Activated CD4-positive, alpha-beta T cell treated with anti-CD3 and anti-CD28 coated beads for 4 hours (primary cell): ENCODE measurements at regions not wholly inside any gene's neighbourhood (a gene's known extent, or its start where the extent isn't known, plus 50 kb on each side); places are given as distances from the start of the nearest gene placed in this dataset.
A peak's percentile ranks its signal among the peaks of the same experiment; 100 is the strongest.

Experiments
- DNase-seq, 2 donors: peaks; one replicate each; pipeline ENCODE4 v3.0.0-alpha.2; 2020

DNA sequence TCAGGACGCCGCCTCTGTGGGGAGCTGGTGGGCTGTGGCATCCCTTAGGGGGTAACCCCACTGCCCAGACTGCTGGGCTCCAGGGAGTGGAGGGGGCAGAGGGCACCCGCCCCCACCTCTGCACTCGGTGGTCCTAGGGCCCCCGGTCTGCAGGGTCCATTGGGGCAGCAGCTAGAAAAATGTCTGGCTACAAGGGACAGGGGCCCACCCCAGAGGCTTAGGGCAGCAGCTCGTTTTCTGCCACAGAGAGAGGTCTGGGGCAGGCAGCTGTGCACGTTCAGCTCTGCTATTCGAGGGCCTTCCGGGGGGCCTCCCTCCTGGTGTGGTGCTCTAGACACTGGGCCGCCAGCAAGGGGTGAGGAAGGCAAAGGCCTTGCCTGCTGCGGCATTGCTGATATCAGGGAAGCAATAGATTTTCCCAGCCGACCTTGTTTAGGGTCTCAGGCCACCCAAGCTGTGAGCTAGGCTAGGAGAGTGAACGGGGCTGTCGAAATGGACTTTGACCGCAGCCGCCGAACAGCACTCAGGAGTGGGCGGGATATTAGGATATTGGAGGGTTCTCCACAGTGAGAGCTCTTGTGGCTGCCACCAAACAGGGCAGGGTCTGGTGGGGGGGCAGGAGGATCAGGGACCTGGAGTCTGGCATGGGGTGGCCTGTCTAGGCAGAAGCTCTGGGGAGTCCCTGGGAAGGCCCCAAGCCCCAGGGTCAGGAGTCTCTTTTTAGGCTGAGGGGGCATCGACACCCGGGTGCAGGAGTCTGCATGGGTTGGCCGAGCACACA is 61.4 kb upstream of the KLF13 start:
- DNase-seq = peak in 1 of 2 donors; percentile 3

DNA sequence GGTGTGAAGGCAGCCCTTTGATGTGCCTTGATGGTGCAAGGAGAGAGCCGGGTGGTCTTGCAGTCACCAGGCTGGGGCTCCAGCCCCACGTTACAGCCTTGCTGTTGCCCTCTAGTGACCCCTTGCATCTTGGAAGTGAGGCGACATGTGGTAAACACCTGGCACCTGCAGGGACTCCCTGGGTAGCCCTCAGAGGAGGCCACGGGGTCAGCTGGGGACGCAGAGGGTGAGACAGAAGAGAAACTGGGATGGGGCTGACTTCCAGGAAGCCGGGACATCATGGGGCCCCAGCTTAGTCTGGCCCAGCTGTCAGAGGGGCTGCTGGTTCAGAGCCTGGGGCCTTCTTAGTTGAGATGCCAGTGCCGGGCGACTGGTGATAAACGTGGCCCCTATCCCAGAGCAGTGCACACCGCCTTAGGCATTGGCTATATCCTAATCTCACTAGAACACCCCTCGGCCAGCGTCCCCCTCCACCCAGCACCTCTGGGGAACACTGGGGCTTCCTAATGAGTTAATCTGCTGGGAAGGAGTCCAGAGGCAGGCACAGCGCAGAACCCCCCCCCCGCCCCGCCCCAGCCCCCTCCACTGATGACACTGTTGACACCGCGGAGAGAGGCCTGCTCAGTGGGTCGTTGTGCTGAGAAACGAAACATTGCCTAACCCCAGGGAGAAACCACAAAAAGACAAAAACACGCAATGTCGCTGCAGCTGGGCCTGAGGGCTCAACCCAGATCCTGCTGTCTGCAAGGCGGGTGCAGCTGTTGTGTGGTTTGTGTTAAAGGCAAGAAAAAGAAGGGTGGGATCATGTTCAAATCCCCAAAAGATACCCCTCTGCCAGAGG is 60.5 kb upstream of the KLF13 start:
- peak; percentile 46 to 61 for DNase-seq

DNA sequence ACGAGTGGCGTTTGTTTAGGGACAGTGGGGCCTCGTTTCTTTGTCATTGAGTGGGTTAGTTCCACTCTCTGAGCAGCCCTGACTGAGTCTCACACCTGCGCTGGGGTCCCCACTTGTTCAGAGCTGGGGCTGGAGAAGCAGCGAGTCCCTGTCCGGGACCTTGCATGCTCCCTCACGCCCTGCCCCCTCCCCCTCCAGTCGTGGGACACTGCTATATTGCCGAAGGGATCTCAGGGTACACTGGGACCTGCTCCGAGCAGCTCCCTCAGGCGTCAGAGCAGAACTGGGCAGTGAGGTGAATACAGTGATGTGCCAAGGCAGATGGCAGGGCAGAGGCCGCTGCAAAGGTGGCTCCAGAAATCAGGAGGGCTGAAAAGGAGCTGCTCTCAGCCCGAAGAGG is 59.9 kb upstream of the KLF13 start:
- no peak for DNase-seq

DNA sequence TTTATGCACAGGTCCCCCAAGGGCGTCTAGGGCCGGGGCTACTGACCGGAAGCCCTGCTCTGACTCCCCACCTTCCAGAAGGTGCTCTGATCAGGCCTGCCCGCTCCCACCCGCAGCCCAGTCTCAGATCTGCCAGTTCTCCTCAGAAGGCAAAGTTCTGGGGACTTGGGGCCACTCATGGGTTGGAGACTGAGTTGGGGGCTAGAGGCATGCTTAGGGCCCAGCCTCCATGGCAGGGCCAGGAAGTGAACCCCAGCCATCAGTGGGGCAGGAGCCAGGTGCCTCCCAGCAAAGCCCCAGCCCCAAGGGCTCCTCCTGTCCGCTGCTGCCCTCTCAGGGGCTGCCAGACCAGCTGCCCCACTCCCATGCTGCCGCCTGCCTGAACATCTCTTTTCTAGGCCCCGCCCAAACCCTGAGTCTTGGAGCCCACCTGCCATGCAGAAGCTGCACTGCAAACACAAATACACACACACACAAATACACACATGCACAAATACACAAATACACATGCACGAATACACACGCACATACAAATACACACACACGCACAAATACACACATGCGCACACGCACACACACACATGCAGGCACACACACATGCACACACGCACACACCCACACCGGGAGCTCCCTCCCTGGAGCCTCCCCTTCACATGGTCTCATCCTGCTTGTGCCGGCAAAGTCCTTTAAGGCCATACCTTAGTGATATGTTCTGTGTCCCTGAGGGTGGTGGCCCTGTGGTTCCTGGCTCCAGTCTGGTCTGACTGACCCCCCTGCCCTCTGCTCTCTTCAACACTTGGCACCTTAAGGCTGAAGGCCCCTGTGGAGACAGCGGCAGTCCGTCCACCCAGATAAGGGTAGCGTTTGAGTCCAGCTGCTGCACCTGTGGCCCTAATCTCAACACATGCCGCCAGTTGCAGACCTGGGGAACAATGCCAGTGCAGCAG is 59.2 kb upstream of the KLF13 start:
- DNase-seq = peak in 1 of 2 donors; percentile 1

DNA sequence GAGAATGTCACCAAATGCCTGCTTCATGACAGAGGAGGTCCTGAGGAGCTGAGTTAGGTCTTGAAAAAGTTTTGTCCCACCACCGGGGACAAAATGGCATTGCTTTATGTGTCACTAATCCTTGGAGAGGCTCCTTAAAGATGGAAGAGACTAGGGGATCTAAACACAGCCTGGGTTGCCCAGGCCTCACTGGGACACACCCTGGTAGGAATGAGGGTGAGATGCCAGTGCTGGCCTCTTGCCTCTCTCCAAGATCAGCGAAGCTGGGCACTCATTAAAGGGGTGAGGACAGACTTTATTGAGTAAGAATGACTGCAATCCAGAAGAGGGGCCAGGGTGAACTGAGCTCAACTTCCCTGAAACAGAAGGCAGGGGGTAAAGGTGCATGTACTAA is 58.5 kb upstream of the KLF13 start:
- DNase-seq = no peak

DNA sequence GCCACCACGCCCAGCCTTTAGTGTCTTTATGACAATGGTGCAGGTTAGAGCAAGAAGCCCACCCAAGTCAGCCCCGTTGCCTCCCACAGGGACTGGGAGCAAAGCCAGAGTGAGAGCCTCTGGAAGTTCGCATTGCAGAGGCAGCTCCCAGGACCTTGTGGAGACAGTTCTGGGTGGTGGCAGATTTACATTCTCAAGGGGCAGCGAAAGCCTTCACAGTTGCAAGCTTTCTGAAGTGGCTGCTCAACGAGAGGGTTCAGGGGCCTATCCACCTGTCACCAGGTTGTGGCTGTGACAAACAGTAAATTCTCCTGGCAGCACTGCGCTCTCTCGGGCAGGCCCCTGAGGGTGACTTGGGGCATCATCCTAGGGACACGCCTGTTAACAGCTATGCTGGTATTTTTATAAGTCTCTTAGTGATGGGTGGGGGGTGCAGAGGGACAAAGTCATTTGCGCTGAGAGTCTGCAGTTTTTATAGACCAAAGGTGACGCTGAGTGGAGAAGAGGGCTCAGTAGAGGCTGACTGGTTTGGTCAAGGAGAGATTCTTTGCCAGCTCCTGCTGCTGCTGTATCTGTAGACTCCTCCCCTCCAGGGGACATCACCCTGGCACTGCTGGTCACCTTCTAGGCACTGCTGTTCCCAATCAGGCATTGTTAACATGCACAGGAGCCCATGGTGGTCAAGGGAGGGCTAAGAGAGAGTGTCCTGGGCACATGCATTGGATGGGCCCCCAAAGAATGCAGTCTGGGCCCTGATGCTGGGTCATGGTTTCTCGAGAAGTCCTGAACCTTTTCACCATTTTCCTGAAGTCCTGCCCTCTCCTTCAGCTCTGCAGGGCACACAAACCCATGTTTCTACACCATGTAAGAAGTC is 57.5 kb upstream of the KLF13 start:
- no peak for DNase-seq

DNA sequence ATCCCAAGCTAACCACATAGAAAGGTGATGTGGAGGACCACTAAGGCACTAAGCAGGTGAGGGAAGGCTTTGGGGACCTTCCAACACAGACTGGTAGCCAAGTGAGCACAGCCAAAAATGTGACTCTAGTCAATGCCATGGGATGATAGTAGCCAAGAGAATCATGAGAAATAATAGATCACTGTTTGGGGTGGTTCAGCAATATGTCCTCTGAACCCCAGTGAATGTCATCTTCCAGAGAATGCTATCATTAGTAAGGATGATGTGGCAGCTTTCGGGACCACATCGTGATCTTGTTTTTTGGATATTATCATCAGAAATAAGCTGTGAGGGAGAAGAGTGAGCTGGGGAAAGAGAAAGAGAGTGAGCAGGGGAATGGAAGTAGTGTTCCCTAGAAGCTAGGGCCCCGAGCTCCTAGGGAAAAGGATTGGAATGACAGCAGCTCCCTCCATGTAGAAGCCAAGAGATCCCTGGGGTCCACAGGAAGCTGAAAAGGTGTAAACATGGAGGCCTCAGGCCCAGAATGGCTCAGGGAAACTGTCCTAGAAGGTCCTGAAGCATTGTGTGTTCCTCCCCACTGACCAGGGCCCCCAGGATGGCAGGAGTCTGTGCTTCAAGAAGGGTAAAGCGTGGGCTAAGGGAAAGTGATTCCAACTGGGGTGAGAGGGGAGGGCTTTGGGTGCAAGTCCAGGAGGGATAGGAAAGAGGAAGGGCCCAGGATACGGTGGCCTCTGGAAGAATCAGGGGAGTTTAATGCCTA is 56.6 kb upstream of the KLF13 start:
- no peak for DNase-seq

DNA sequence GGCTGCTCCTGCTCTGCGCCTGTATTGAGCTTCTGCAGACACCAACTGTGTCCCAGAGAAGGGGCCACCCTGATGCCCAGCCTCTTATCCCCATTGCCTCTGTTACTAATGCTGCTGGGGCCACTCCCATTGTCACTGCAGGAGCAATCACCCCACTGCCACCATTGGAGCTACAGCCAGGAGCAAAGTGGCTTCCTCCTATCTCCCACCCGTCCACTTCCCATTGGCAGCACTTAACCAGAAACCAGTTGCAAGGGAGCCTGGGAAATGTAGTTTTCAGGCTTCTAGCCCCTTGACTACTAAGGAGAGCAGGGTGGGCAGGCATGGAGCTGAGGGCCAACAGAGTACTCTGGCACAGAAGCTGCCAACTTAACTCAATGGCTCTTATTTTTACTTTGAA is 55.9 kb upstream of the KLF13 start:
- DNase-seq = no peak

DNA sequence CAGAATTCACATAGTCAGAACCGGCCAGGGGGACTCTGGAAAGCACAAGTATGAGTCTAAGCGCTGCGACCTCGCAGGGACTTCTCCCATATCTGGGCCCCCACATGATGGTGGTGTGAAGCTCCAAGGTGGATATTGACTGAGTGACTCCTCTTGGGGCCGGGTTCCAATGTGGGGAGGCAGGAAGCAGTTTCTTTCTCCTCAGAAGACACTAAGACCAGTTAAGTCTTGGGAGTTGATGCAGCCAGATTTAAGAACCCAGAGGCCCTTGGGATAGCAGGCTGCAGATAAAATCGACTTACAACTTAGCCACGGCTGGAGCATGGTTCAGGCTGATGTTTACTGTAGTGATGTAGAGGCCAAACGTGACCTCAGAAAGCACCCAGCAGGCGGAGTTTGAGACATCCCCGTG is 55.4 kb upstream of the KLF13 start:
- DNase-seq = no peak

DNA sequence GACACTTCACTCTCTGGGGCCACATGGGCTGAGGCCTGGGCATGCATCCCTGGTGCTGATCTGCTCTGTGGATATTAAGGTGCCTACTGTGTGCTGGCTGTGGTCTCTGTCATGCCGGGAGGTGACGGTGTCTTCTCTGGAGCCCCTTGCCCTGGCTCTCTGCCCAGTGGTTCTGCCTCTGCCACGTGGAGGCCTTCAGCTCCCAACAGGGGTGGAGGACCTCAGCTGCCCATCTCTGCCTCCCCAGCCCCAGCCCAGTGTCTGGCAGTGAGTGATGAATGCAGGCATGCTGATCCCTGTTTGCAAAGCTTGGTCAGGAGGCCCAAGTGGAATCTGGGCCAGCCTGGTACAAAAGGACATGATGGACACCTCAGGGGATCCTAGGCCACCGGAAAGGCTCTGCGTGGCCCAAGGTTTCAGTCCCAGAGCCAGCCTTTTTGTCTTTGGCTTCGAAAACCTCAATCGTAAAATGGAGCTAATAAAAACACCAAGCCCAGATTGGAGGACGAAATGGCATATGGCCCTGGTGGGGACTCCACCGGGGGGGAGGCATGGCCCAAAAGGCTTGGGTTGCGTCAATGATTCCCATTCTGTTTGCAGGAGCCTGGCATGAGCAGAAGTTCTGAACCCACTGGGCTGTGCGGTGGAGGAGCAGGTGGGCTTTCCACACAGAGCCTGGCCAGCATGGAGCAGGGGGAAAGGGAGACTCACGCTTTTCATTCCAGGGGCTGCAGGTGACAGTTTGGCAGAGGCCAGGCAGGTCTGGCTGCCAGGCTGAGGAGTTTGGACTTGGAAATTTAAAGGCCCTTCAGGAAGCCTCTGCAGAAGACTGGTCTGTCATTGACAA is 54.7 kb upstream of the KLF13 start:
- DNase-seq = no peak

DNA sequence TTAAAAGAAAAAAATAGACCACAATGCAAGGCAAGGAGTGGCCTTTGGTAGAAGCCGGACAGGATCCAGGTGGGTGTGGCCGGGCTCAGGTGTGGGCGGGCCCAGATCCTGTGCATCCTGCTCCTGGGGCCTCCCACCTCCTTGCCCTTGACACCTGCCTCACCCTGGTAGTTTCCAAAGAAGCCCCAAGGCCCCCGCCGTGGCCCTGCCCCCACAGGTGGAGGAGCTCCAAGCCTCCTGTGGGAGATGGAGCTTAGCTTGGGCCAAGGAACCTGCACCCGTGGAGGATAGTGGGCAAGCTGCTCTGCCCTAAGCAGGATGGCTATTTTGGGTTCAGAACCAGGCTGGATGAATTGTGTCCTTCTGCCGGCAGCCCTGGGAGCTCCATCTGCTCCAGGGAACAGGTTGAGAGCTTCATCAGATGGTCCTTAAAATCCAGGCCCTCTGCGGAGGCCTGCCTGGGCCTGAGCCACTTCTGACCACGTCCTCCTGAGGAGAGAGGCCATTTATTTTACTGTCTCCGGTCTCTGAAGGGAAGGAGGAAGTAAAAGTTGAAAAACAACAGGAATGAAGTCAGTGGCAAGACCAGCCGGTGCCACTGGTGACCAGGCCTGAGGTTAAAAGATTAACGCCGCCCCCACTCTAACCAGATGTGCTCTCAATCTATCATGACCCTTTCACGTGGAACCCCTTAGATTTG is 53.9 kb upstream of the KLF13 start:
- no peak for DNase-seq

DNA sequence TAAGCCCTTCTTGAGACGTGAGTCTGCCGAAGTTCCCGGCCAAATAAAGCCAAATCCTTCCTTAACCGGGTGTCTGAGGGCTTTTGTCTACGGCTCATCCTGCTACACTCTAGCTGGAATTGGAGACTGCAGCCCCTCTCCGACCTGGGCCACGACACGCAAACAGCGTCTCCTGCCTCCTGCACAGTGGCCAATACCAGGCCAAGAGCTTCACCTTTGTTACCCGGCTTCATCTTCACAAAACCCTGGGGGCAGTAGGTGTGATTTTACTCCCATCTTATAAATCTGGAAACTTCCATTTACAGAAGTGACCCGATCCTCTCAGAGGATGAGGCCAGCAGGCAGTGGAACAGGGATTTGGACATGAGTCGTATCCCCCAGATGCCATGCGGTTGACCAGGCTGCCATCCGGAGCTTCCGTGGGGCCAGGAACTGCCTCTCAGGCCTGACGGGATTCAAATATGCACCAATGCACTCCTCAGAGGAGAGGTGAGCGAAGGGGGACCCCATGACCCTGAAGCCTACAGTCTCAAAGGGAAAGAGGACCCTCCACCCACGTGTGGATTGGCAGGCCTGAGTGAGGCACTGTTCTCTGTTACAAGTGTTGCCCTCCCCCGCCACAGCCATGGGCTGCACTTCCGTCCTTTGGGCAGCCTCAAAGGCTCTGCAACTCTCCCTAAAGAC is 53.2 kb upstream of the KLF13 start:
- DNase-seq = no peak

DNA sequence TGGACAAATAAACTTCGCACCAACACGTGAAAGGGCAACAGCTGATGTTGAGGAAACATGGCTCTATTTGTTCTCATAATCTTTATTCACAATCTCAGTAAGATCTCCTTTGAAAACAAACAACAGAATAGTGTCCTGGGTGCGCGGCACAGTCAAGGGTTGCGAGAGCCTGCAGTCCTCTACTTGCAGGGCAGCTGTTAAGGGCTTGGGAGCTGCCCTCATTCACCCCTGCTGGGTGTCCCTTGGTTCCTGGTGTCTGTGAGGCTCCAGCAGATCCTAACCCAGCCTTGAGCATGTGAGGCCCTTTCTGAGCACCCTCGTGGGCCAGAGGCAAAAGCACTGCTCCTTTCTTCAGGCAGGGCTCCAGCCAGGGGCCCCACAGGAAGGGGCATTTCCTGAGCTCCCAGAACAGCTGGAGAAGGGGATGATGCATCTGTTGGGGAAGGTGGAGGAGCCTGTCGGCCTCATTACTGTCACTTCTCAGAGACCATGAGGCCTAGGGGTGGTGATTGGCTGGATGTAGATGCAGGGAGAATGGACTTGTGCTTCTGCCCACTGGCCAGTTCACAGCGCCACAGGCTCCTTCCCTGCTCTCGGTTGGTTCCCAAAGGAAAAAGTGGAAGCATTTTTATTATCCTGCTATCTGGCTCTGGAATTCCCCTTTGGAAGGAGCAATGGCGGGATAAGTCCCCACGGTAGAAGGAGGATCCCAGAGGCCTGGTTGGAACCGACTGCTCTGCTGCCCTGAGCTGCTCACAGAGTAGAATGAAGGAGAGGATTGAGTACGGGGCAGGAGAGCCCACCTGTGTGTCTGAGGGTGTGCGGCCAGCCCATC is 51.9 kb upstream of the KLF13 start:
- no peak for DNase-seq

DNA sequence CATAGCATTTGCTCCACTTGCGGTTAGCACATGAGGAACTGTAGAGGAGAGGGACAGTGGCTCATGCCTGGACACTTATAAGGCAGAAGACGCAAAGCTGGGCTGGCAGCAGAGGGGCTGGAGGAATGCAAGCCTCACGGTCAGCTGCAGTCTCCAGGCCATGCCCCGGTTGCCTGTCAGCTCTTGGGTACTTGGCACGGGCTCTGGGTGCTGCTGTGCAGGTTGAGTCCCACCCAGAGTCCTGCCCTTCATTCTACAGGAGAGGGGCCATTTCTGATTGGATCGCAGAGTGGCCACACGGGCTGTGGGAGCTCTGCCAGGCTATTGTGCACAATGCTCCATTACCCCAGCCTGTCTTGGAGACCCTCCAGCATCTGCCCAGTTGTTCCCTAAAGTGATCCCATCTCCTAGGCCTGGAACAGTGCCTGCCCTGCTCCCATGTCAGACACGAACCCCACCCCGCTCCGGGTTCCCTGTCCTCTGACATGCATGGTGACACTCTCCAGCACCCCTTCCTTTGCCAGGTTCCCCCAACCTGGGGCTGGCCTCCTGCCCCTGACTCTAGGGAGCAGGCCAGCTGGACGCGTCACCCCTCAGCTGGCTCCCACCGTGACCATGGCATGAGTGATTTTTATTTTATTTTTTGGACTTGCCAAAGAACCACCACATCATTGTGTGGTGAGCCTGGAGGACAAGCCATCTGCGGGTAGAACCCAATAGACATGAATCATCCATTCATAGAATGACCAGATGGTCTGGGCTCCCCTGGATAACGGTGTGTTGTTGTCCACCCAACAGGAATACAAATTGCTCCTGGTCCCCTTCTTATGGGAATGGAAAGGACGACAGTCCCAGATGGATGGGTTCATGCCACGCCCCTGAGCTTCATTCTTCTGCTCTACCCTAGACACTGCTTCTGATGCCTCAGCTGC is 51.0 kb upstream of the KLF13 start:
- DNase-seq = no peak

DNA sequence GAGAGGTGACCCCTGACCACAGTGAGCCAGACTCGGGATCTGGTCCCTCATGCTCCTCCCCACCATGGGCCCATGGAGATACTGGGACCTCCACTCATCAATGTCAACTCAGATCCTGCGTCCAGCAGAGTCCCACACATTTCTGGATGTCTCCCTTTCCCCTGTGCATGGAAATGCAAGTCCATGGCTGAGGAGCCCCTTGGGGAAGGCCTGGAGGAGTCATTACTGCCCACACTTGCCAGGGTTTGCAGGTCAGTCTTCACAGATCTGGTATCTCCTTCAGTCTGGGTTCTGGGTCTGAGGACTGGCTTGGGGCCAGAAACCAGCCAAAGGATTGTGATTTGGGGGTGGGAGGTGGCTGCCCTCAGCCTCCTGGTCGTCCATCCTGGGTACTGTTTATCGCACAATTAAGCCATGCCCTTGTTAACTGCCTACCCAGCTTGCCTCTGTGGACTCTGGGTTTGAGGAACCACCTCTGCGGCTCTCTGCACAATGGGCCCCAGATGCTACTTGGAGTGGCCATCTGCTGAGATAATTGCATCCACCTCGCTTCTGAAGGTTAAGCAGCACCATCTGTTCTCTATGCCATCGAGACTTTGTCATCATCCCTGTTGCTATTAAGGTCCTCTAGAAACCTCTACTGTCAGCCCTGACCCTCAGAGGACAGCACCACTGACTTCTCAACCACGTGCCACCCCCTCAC is 49.9 kb upstream of the KLF13 start:
- DNase-seq = no peak
